ENCODE measurements at regions not wholly inside any gene's neighbourhood (a gene's known extent, or its start where the extent isn't known, plus 50 kb on each side); places are given as distances from the start of the nearest gene placed in this dataset.

DNA sequence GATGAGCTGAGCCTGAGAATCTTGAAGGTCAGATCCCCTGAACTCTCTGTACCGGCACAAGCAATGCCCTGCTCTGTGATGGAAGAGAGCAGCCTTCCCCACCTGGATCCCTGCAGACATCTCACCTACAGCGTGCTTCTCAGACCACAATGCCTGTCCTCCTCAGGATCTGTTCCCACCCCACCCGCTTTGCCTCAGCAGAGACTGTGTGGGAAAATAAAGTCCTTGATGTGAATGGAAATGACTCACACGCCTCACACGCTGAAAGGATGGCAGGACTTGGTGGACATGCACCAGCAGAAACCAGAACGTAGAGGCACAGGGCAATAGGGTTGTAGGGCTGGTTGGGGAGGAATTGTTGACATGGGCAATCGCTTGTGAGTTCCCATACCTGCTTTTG is 117.9 kb upstream of the POU3F3 start:
- Histone ChIP-seq H3K9me2 (ENCODE audit: insufficient read depth, low read length) (no peaks in the 10 kb centered on the region), H3K9ac (ENCODE audit: low read length) (no peak overlapping the region), H3K79me2 (replicated peaks; ENCODE audit: insufficient read depth, low read length) (no peaks in the 10 kb centered on the region), H3K4me2 (ENCODE audit: low read length) (no peak overlapping the region), H3K27ac (ENCODE audit: low read length) (no peak overlapping the region), H3K9me3 (ENCODE audit: low read length) (no peaks in the 10 kb centered on the region), H3K4me3 (ENCODE audit: low read length) (no peak overlapping the region), H2AFZ (ENCODE audit: low read depth, low read length) (no peak overlapping the region), H3K36me3 (ENCODE audit: insufficient read depth, low read length) (no peaks in the 10 kb centered on the region), H4K20me1 (ENCODE audit: insufficient read depth) (no peaks in the 10 kb centered on the region), H3F3A (ENCODE audit: insufficient read depth, low read length, poor library complexity, severe bottlenecking) (no peaks in the 10 kb centered on the region), H3K27me3 (ENCODE audit: insufficient read depth, low read depth, low read length) (no peaks in the 10 kb centered on the region)
- TF ChIP-seq CTCF (IDR thresholded peaks at IDR 0.05; ENCODE audit: poor library complexity, severe bottlenecking) (no peak), MXI1 (conservative IDR thresholded peaks at IDR 0.05; ENCODE audit: poor library complexity, severe bottlenecking) (no peak), SMC3 (conservative IDR thresholded peaks at IDR 0.05; ENCODE audit: poor library complexity) (no peak), POLR2AphosphoS5 (IDR thresholded peaks at IDR 0.05) (no peak), TAF1 (IDR thresholded peaks at IDR 0.05; ENCODE audit: low read depth) (no peak), REST (IDR thresholded peaks at IDR 0.05; ENCODE audit: borderline replicate concordance) (no peak), RAD21 (conservative IDR thresholded peaks at IDR 0.05) (no peak), EP300 (conservative IDR thresholded peaks at IDR 0.05; ENCODE audit: poor library complexity, severe bottlenecking) (no peak), EZH2 (IDR thresholded peaks at IDR 0.05; ENCODE audit: borderline replicate concordance, insufficient read depth, low read length, poor library complexity, severe bottlenecking) (no peak)

- Histone ChIP-seq H3F3A (ENCODE audit: insufficient read depth, low read length, poor library complexity, severe bottlenecking) (no peaks in the 10 kb centered on the region), H3K4me2 (ENCODE audit: low read length) (no peak overlapping the region), H3K27me3 (ENCODE audit: insufficient read depth, low read depth, low read length) (no peaks in the 10 kb centered on the region), H3K9ac (ENCODE audit: low read length) (no peak overlapping the region), H3K36me3 (ENCODE audit: insufficient read depth, low read length) (no peaks in the 10 kb centered on the region), H3K27ac (ENCODE audit: low read length) (no peak overlapping the region), H2AFZ (ENCODE audit: low read depth, low read length) (no peak overlapping the region), H3K9me2 (ENCODE audit: insufficient read depth, low read length) (no peaks in the 10 kb centered on the region), H4K20me1 (ENCODE audit: insufficient read depth) (no peaks in the 10 kb centered on the region), H3K9me3 (ENCODE audit: low read length) (no peaks in the 10 kb centered on the region), H3K79me2 (replicated peaks; ENCODE audit: insufficient read depth, low read length) (no peaks in the 10 kb centered on the region), H3K4me3 (ENCODE audit: low read length) (no peak overlapping the region)
- TF ChIP-seq REST (IDR thresholded peaks at IDR 0.05; ENCODE audit: borderline replicate concordance) (no peak), EZH2 (IDR thresholded peaks at IDR 0.05; ENCODE audit: borderline replicate concordance, insufficient read depth, low read length, poor library complexity, severe bottlenecking) (no peak), EP300 (conservative IDR thresholded peaks at IDR 0.05; ENCODE audit: poor library complexity, severe bottlenecking) (no peak), TAF1 (IDR thresholded peaks at IDR 0.05; ENCODE audit: low read depth) (no peak)
Measured at GRCh38 chr2:104741860-104742259, 112.1 kb upstream of the POU3F3 start.
